GM20000 (cell line): ENCODE measurements at regions not wholly inside any gene's neighbourhood (a gene's known extent, or its start where the extent isn't known, plus 50 kb on each side); places are given as distances from the start of the nearest gene placed in this dataset.

ENCODE experiments used
- DNase-seq: peaks from one replicate; pipeline ENCODE4 v3.0.0; 2012; ENCODE audit warnings: low spot score
- TF ChIP-seq, protein P1 (sequence below): IDR thresholded peaks from 2 replicates; pipeline ENCODE4 v1.5.1; 2012; ENCODE audit warnings: mild to moderate bottlenecking, control low read depth; ENCODE audit errors: extremely low read depth, missing control alignments

GRCh38 chr11:29281271-29281777 lies 735.5 kb downstream of the KCNA4 start:
- DNase-seq: no peak
- TF ChIP-seq, protein P1, sequence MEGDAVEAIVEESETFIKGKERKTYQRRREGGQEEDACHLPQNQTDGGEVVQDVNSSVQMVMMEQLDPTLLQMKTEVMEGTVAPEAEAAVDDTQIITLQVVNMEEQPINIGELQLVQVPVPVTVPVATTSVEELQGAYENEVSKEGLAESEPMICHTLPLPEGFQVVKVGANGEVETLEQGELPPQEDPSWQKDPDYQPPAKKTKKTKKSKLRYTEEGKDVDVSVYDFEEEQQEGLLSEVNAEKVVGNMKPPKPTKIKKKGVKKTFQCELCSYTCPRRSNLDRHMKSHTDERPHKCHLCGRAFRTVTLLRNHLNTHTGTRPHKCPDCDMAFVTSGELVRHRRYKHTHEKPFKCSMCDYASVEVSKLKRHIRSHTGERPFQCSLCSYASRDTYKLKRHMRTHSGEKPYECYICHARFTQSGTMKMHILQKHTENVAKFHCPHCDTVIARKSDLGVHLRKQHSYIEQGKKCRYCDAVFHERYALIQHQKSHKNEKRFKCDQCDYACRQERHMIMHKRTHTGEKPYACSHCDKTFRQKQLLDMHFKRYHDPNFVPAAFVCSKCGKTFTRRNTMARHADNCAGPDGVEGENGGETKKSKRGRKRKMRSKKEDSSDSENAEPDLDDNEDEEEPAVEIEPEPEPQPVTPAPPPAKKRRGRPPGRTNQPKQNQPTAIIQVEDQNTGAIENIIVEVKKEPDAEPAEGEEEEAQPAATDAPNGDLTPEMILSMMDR: no peak

- no peak for DNase-seq
- TF ChIP-seq, protein P1: no peak
These were observed 736.4 kb downstream of the KCNA4 start for GRCh38 chr11:29280452-29280851.

GRCh38 chr11:29279716-29280115 lies 737.1 kb downstream of the KCNA4 start:
- TF ChIP-seq, protein P1: no peak

GRCh38 chr11:29272019-29272654 lies 744.7 kb downstream of the KCNA4 start:
- TF ChIP-seq, protein P1: no peak
- DNase-seq: no peak

More at GRCh38 chr11:29279716-29280115, 737.1 kb downstream of the KCNA4 start:
- DNase-seq: no peak

GRCh38 chr11:29271616-29272015 lies 745.2 kb downstream of the KCNA4 start:
- TF ChIP-seq, protein P1: no peak
- DNase-seq: no peak

- TF ChIP-seq, protein P1: no peak
- no peak for DNase-seq
These were observed 748.1 kb downstream of the KCNA4 start for GRCh38 chr11:29268733-29269132.

- TF ChIP-seq, protein P1: no peak
- DNase-seq: no peak
These were observed 751.0 kb downstream of the KCNA4 start for GRCh38 chr11:29265792-29266191.
